ENCODE measurements at regions not wholly inside any gene's neighbourhood (a gene's known extent, or its start where the extent isn't known, plus 50 kb on each side); places are given as distances from the start of the nearest gene placed in this dataset.
A peak's percentile ranks its signal among the peaks of the same experiment; 100 is the strongest.
"Not testable (repeated sequence)": the region's sequence is repeated elsewhere in the genome, so short reads cannot be mapped to it uniquely, and the experiment has no call there.

- DNase-seq (ENCODE audit: low spot score): no peak
Measured at GRCh38 chr1:101420406-101420805, 183.6 kb downstream of the S1PR1 start.

- not testable (repeated sequence) for DNase-seq (ENCODE audit: low spot score)
Measured at GRCh38 chr1:101428083-101428482, 191.3 kb downstream of the S1PR1 start.

GRCh38 chr1:101428562-101428961, 191.7 kb downstream of the S1PR1 start:
- no peak for DNase-seq (ENCODE audit: low spot score)

- DNase-seq (ENCODE audit: low spot score): peak; percentile 1
Measured at GRCh38 chr1:101431956-101432510, 195.2 kb downstream of the S1PR1 start.

- no peak for DNase-seq (ENCODE audit: low spot score)
Measured at GRCh38 chr1:101435831-101436511, 199.2 kb downstream of the S1PR1 start.

GRCh38 chr1:101437800-101438199, 201.0 kb downstream of the S1PR1 start:
- DNase-seq (ENCODE audit: low spot score): no peak

- no peak for DNase-seq (ENCODE audit: low spot score)
Measured at GRCh38 chr1:101438359-101438758, 201.5 kb downstream of the S1PR1 start.

- DNase-seq (ENCODE audit: low spot score): no peak
Measured at GRCh38 chr1:101440485-101440884, 203.7 kb downstream of the S1PR1 start.

GRCh38 chr1:101444381-101444780, 207.6 kb downstream of the S1PR1 start:
- DNase-seq (ENCODE audit: low spot score): no peak

- no peak for DNase-seq (ENCODE audit: low spot score)
Measured at GRCh38 chr1:101444873-101445618, 208.2 kb downstream of the S1PR1 start.

- no peak for DNase-seq (ENCODE audit: low spot score)
Measured at GRCh38 chr1:101448018-101448417, 211.2 kb downstream of the S1PR1 start.

GRCh38 chr1:101450691-101451090, 213.9 kb downstream of the S1PR1 start:
- not testable (repeated sequence) for DNase-seq (ENCODE audit: low spot score)

GRCh38 chr1:101451888-101452287, 215.1 kb downstream of the S1PR1 start:
- DNase-seq (ENCODE audit: low spot score): no peak

- no peak for DNase-seq (ENCODE audit: low spot score)
Measured at GRCh38 chr1:101452825-101453224, 216.0 kb downstream of the S1PR1 start.

- no peak for DNase-seq (ENCODE audit: low spot score)
Measured at GRCh38 chr1:101453844-101454243, 217.0 kb downstream of the S1PR1 start.

GRCh38 chr1:101455166-101455565, 218.3 kb downstream of the S1PR1 start:
- DNase-seq (ENCODE audit: low spot score): no peak

GRCh38 chr1:101460739-101461138, 223.9 kb downstream of the S1PR1 start:
- no peak for DNase-seq (ENCODE audit: low spot score)

- DNase-seq (ENCODE audit: low spot score): no peak
Measured at GRCh38 chr1:101463195-101463594, 226.4 kb downstream of the S1PR1 start.

GRCh38 chr1:101465941-101466340, 229.1 kb downstream of the S1PR1 start:
- DNase-seq (ENCODE audit: low spot score): no peak

- DNase-seq (ENCODE audit: low spot score): peak; percentile 30
Measured at GRCh38 chr1:101474039-101474665, 237.3 kb downstream of the S1PR1 start.

GRCh38 chr1:101476541-101476940, 239.7 kb downstream of the S1PR1 start:
- no peak for DNase-seq (ENCODE audit: low spot score)

GRCh38 chr1:101479945-101480344, 243.1 kb downstream of the S1PR1 start:
- DNase-seq (ENCODE audit: low spot score): no peak

- DNase-seq (ENCODE audit: low spot score): no peak
Measured at GRCh38 chr1:101482306-101482705, 245.5 kb downstream of the S1PR1 start.
